GM18858 (cell line): ENCODE measurements at regions not wholly inside any gene's neighbourhood (a gene's known extent, or its start where the extent isn't known, plus 50 kb on each side); places are given as distances from the start of the nearest gene placed in this dataset.
"Not testable (repeated sequence)": the region's sequence is repeated elsewhere in the genome, so short reads cannot be mapped to it uniquely, and the experiment has no call there.

ENCODE experiments used
- ATAC-seq: cut with Tn5 transposase; IDR thresholded peaks from one replicate; pipeline ENCODE4 v1.9.1; 2021; ENCODE audit not compliant: unreplicated experiment

GRCh38 chr1:67611846-67612245, 73.2 kb upstream of the GADD45A start:
- no peak for ATAC-seq

- ATAC-seq: no peak
Measured at GRCh38 chr1:67612788-67613241, 72.2 kb upstream of the GADD45A start.

- ATAC-seq: not testable (repeated sequence)
Measured at GRCh38 chr1:67613479-67613878, 71.5 kb upstream of the GADD45A start.

- ATAC-seq: no peak
Measured at GRCh38 chr1:67614511-67614934, 70.5 kb upstream of the GADD45A start.

- ATAC-seq: no peak
Measured at GRCh38 chr1:67615886-67616285, 69.1 kb upstream of the GADD45A start.

- ATAC-seq: no peak
Measured at GRCh38 chr1:67616394-67616985, 68.5 kb upstream of the GADD45A start.

GRCh38 chr1:67618285-67619018, 66.5 kb upstream of the GADD45A start:
- ATAC-seq: no peak

GRCh38 chr1:67619080-67619479, 65.9 kb upstream of the GADD45A start:
- ATAC-seq: no peak

GRCh38 chr1:67623906-67624305, 61.1 kb upstream of the GADD45A start:
- ATAC-seq: no peak

GRCh38 chr1:67624680-67625079, 60.3 kb upstream of the GADD45A start:
- ATAC-seq: no peak

GRCh38 chr1:67626090-67626860, 58.7 kb upstream of the GADD45A start:
- no peak for ATAC-seq

GRCh38 chr1:67626861-67627235, 58.2 kb upstream of the GADD45A start:
- no peak for ATAC-seq

GRCh38 chr1:67627336-67627735, 57.7 kb upstream of the GADD45A start:
- ATAC-seq: no peak

GRCh38 chr1:67627906-67628305, 57.1 kb upstream of the GADD45A start:
- ATAC-seq: no peak

GRCh38 chr1:67629370-67630075, 55.5 kb upstream of the GADD45A start:
- no peak for ATAC-seq

GRCh38 chr1:67630438-67631045, 54.5 kb upstream of the GADD45A start:
- ATAC-seq: no peak

GRCh38 chr1:67632356-67632755, 52.6 kb upstream of the GADD45A start:
- no peak for ATAC-seq

- no peak for ATAC-seq
Measured at GRCh38 chr1:67632811-67633655, 52.0 kb upstream of the GADD45A start.

GRCh38 chr1:67634396-67634935, 50.5 kb upstream of the GADD45A start:
- ATAC-seq: no peak
